ENCODE measurements at regions not wholly inside any gene's neighbourhood (a gene's known extent, or its start where the extent isn't known, plus 50 kb on each side); places are given as distances from the start of the nearest gene placed in this dataset.

GRCh38 chr7:10767771-10768170 is 205.9 kb upstream of the PHF14 start:
- TF ChIP-seq POLR2A (IDR thresholded peaks at IDR 0.05) = no peak
- TF ChIP-seq POLR2AphosphoS5 (IDR thresholded peaks at IDR 0.05) = no peak
- no peak for TF ChIP-seq CTCF (IDR thresholded peaks at IDR 0.05)
- TF ChIP-seq EP300 (IDR thresholded peaks at IDR 0.05) = no peak

Data from sigmoid colon (tissue), 4 donors.